AG09319 (cell line): ENCODE measurements at regions not wholly inside any gene's neighbourhood (a gene's known extent, or its start where the extent isn't known, plus 50 kb on each side); places are given as distances from the start of the nearest gene placed in this dataset.

Experiments
- DNase-seq: peaks from one replicate; pipeline ENCODE4 v3.0.0-alpha.2; 2010; ENCODE audit warnings: low read depth; ENCODE audit errors: extremely low read depth
- TF ChIP-seq, protein P1 (sequence below): IDR thresholded peaks from 2 replicates; pipeline ENCODE4 v1.5.1; 2011; ENCODE audit warnings: low read depth, mild to moderate bottlenecking, inconsistent platforms, low read length, moderate library complexity

DNA sequence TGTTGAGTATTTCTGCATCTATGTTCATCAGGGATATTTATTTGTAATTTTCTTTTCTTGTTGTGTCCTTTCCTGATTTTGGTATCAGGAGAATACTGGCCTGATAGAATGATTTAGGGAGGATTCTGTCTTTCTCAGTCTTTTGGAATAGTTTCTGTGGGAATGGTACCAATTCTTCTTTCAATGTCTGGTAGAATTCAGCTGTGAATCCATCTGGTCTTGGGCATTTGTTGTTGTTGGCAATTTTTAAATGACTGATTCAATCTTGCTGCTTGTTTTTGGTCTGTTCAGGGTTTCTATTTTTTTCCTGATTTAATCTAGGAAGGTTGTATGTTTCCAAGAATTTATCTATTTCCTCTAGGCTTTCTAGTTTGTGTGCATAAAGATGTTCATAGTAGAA is 170.9 kb upstream of the PDE3A start:
- TF ChIP-seq, protein P1, sequence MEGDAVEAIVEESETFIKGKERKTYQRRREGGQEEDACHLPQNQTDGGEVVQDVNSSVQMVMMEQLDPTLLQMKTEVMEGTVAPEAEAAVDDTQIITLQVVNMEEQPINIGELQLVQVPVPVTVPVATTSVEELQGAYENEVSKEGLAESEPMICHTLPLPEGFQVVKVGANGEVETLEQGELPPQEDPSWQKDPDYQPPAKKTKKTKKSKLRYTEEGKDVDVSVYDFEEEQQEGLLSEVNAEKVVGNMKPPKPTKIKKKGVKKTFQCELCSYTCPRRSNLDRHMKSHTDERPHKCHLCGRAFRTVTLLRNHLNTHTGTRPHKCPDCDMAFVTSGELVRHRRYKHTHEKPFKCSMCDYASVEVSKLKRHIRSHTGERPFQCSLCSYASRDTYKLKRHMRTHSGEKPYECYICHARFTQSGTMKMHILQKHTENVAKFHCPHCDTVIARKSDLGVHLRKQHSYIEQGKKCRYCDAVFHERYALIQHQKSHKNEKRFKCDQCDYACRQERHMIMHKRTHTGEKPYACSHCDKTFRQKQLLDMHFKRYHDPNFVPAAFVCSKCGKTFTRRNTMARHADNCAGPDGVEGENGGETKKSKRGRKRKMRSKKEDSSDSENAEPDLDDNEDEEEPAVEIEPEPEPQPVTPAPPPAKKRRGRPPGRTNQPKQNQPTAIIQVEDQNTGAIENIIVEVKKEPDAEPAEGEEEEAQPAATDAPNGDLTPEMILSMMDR: no peak
- no peak for DNase-seq

DNA sequence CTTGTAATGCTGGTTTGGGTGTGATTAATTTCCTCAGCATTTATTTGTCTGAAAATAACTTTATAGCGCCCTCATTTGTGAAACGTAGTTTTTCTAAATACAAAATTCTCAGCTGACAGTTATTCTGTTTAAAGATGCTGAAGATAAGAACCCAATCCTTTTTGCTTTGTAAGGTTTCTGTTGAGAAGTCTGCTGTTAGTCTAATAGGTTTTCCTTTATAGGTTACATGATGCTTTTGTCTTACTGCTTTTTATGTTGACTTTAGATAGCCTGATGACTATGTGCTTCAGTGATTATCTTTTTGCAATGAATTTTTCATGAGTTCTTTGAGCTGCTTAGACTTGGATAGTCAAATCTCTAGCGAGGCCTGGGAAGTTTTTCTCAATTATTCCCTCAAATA is 168.6 kb upstream of the PDE3A start:
- DNase-seq: no peak
- TF ChIP-seq, protein P1: no peak

DNA sequence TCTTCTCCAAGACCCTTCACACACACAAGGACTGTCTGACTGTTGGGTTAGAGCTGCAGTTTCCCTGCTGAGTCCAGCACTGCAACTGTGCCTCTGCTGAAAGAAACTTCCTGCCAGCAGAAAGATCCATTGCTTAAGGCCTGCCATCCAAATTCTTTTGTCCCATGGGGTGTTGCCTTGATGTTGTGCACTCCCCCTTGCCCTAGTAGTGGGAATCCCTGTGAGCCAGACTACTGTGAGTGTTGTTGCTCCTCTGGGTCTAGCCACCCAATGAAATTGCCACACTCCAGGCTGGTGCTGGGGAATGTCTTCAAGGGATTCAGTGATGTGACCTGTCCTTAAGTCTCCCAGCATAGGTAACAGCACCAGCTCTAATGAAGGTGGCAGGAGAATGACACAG is 166.6 kb upstream of the PDE3A start:
- TF ChIP-seq, protein P1: no peak
- no peak for DNase-seq

DNA sequence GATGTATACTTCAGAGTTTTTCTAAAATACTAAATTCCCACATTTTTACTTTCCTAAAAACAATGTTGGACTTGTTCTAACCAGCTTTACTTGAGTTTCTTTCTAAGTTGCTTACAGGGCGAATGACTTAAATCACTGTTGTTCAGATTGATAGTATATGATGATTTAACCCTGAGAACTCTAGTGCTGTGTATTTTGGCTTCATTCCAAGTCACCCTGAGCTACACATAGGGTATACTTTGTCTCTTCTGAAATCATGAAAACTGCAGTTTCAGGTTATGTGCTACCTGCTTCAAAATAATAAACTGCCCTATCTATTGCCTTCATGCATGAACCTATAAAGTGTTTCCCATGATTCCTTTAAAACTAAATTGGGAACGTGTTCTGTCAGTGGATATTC is 162.5 kb upstream of the PDE3A start:
- DNase-seq: no peak
- TF ChIP-seq, protein P1: no peak

DNA sequence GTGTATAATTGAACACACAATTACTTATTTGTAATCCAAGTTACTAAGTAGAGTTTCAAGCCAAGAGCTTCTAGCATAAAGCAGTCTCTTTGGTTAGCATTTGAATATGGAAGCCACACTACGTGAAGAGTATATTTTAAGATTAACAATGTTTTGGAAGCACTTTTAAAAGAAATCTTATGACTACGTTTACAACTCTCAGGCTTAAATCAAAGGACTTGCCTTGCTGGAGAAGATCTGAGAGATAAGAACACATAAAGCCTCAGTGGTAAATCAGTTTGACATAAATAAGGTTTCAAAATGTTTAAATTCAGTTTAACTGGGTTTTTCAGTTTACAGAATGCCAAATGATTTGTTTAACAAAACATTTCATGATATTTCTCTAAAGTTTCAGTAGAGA is 161.9 kb upstream of the PDE3A start:
- TF ChIP-seq, protein P1: no peak
- no peak for DNase-seq

DNA sequence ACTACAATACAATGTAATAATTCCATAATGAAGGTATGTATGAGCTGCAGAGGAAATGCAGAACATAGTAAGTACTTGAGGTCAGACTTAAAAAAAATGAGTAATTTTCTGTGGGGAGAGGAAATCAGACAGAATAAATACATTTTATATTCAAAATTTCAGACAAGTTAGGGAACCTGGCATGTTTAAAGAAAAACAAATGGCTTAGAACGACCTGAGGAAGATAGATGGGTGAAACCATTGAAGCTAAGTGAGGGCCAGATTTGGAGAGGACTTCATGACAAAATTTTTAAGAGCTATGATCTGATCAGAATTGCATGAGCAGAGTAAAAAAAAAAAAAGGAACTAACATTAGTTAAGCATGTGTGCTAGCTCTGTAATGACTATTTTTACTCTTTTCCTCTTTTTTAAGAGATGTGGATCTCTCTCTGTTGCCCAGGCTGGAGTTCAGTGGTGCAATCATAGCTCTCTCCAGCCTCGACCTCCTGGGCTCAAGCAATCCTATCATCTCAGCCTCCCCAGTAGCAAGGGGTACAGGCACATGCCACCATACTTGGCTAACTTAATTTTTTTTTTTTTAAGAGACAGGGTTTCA is 157.6 kb upstream of the PDE3A start:
- DNase-seq: no peak
- TF ChIP-seq, protein P1: no peak

DNA sequence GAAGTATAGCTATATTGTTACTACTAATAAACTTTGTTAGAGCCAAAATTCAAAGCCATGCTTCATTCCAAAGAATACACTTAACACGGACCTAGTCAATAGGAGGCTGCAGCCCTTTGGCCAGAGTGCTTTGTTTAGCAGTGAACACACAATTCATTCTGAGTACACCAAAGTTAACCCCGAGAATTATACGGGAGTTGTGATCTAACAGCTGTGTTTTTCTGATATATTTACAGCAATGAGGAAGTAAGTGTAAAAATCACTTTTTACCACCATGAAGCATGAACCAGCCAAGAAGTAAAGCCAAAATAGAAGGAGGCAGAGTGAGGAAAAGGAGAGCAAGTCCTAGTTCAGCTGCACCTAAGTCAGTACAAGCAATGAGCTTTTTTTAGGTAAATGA is 156.8 kb upstream of the PDE3A start:
- no peak for DNase-seq
- TF ChIP-seq, protein P1: no peak
